A549 (cell line): ENCODE measurements at regions not wholly inside any gene's neighbourhood (a gene's known extent, or its start where the extent isn't known, plus 50 kb on each side); places are given as distances from the start of the nearest gene placed in this dataset.

Source experiments
- ATAC-seq, 2 experiments: fragments of 200-7000 bp in 1 of 2; fragments of >200 bp in 1 of 2; cut with Nextera tagmentation in 1 of 2; cut with Tn5 transposase in 1 of 2; 3 replicates each; pipeline versions ENCODE4 v1.8.0 to v1.9.1; 2018 to 2020; ENCODE audit warnings: mild to moderate bottlenecking in 1 of 2, moderate library complexity in 1 of 2
- CTCF ChIA-PET: fragments of 300-600 bp; sonication (Branson Sonifier 250); formaldehyde crosslinking; extraction: SDS; loops from one replicate; lab custom pipeline; 2021; ENCODE audit warnings: antibody characterized with exemption, inconsistent platforms; lab: Yijun Ruan, JAX
- POLR2A ChIA-PET: fragments of 350-600 bp; formaldehyde crosslinking; extraction: SDS; loops from one replicate; lab custom pipeline; 2021; ENCODE audit warnings: antibody characterized with exemption, inconsistent platforms; lab: Yijun Ruan, JAX
- DNase-seq, 2 experiments: peaks; one replicate each; pipeline versions ENCODE4 v3.0.0 to v3.0.0-alpha.2; 2011 to 2016; ENCODE audit warnings: low read depth in 1 of 2, low spot score in 1 of 2
- FAIRE-seq: peaks from 2 replicates; lab custom pipeline; 2011; peaks lifted over from hg19 to GRCh38; lab: Jason Lieb, UNC
- H3K27ac ChIP-seq, 2 experiments: fragments of >200 bp; sonication (Bioruptor Twin); formaldehyde crosslinking; 3 replicates each; pipeline ENCODE4 v1.5.1; 2016 to 2017
- H3K4me1 ChIP-seq: fragments of >200 bp; sonication (Bioruptor Twin); formaldehyde crosslinking; 3 replicates; pipeline ENCODE4 v1.6.1; 2016
- H3K4me2 ChIP-seq: fragments of >200 bp; sonication (Bioruptor Twin); formaldehyde crosslinking; 3 replicates; pipeline ENCODE4 v1.6.1; 2016
- H3K4me3 ChIP-seq: fragments of >200 bp; sonication (Bioruptor Twin); formaldehyde crosslinking; 3 replicates; pipeline ENCODE4 v1.5.1; 2016
- H3K9me3 ChIP-seq: fragments of >200 bp; sonication (Bioruptor Twin); formaldehyde crosslinking; 3 replicates; pipeline ENCODE4 v1.6.1; 2016
- BCL3 ChIP-seq: fragments of >200 bp; sonication (Bioruptor Twin); formaldehyde crosslinking; IDR thresholded peaks from 3 replicates; pipeline ENCODE4 v1.6.1; 2016
- CBX2 ChIP-seq: fragments of 200-600 bp; sonication (generic); IDR thresholded peaks from 2 replicates; pipeline ENCODE4 v1.6.1; 2016; ENCODE audit warnings: low read depth, mild to moderate bottlenecking, borderline replicate concordance
- CHD2 ChIP-seq: fragments of 150-350 bp; IDR thresholded peaks from 2 replicates; pipeline ENCODE4 v1.6.1; 2014; ENCODE audit warnings: low read length; ENCODE audit not compliant: partially characterized antibody
- ESRRA ChIP-seq: fragments of 150-350 bp; IDR thresholded peaks from 2 replicates; pipeline ENCODE4 v1.6.1; 2014; ENCODE audit warnings: mild to moderate bottlenecking, low read length, borderline replicate concordance
- FOSL2 ChIP-seq, 2 experiments: fragments of 450-650 bp in 1 of 2; fragments of >200 bp in 1 of 2; sonication (Bioruptor Twin) in 1 of 2; formaldehyde crosslinking; IDR thresholded peaks; 2 replicates each; pipeline versions ENCODE4 v1.5.0 to v1.6.1; 2016 to 2020; ENCODE audit warnings: mild to moderate bottlenecking in 1 of 2, moderate library complexity in 1 of 2
- HOXA7 ChIP-seq: fragments of 250-450 bp; sonication (Bioruptor Pico); IDR thresholded peaks from 2 replicates; pipeline ENCODE4 v1.5.0; 2020; ENCODE audit warnings: mild to moderate bottlenecking, moderate library complexity
- HOXB13 ChIP-seq: fragments of 250-450 bp; sonication (Bioruptor Pico); IDR thresholded peaks from 2 replicates; pipeline ENCODE4 v1.5.0; 2020; ENCODE audit warnings: low read depth, mild to moderate bottlenecking, moderate library complexity
- JUN ChIP-seq, 2 experiments: fragments of >200 bp; sonication (Bioruptor Twin); formaldehyde crosslinking; IDR thresholded peaks; 2 replicates in 1 of 2; 3 replicates in 1 of 2; pipeline ENCODE4 v1.6.1; 2016 to 2017
- JUNB ChIP-seq: fragments of >200 bp; sonication (Bioruptor Twin); formaldehyde crosslinking; IDR thresholded peaks from 2 replicates; pipeline ENCODE4 v1.6.1; 2016
- MAFK ChIP-seq: fragments of 450-650 bp; IDR thresholded peaks from 2 replicates; pipeline ENCODE4 v1.6.1; 2014; ENCODE audit not compliant: partially characterized antibody
- NPAS2 ChIP-seq: fragments of 250-450 bp; sonication (Bioruptor Pico); IDR thresholded peaks from 2 replicates; pipeline ENCODE4 v1.8.0; 2022; ENCODE audit warnings: mild to moderate bottlenecking, moderate library complexity, borderline replicate concordance
- RARB ChIP-seq: fragments of 250-450 bp; sonication (Bioruptor Pico); IDR thresholded peaks from 2 replicates; pipeline ENCODE4 v1.8.0; 2021; ENCODE audit warnings: mild to moderate bottlenecking, moderate library complexity
- RCOR1 ChIP-seq: fragments of 150-350 bp; IDR thresholded peaks from 2 replicates; pipeline ENCODE4 v1.6.1; 2014; ENCODE audit warnings: antibody characterized with exemption, low read length, low read depth
- RFX5 ChIP-seq: fragments of 450-650 bp; IDR thresholded peaks from 2 replicates; pipeline ENCODE4 v1.7.1; 2014; ENCODE audit warnings: antibody characterized with exemption, mild to moderate bottlenecking, moderate library complexity
- SREBF2 ChIP-seq: fragments of 450-650 bp; IDR thresholded peaks from 2 replicates; pipeline ENCODE4 v1.6.1; 2014; ENCODE audit warnings: mild to moderate bottlenecking, moderate library complexity
- ZSCAN20 ChIP-seq: fragments of 250-450 bp; sonication (Bioruptor Pico); IDR thresholded peaks from 2 replicates; pipeline ENCODE4 v1.8.0; 2022; ENCODE audit warnings: mild to moderate bottlenecking, moderate library complexity
- WGBS: methylation state at CpG from one replicate; pipeline ENCODE4 v1.1.6; 2017; ENCODE audit errors: missing lambda C conversion rate; 5-methylcytosine and 5-hydroxymethylcytosine counted together
- TF ChIP-seq, protein P1 (sequence below): fragments of 150-350 bp; IDR thresholded peaks from 2 replicates; pipeline ENCODE4 v1.6.1; 2014; ENCODE audit warnings: low read depth, mild to moderate bottlenecking, low read length

- ATAC-seq (no peak), DNase-seq (no peak)
- TF ChIP-seq MAFK (no peak), CBX2 (no peak), ZSCAN20 (CRISPR knock-in tag) (no peak)
- TF ChIP-seq, protein P1, sequence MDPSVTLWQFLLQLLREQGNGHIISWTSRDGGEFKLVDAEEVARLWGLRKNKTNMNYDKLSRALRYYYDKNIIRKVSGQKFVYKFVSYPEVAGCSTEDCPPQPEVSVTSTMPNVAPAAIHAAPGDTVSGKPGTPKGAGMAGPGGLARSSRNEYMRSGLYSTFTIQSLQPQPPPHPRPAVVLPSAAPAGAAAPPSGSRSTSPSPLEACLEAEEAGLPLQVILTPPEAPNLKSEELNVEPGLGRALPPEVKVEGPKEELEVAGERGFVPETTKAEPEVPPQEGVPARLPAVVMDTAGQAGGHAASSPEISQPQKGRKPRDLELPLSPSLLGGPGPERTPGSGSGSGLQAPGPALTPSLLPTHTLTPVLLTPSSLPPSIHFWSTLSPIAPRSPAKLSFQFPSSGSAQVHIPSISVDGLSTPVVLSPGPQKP: no peak
- TF ChIP-seq, all 56 proteins: peak for 0
- no peaks in the 10 kb centered on the region for H3K9me3 ChIP-seq
- no CpG with 5 or more reads among the region's 15 CpGs for WGBS
- CTCF ChIA-PET: no interaction called here
- H3K27ac ChIP-seq: no peak overlapping the region
- H3K4me1 ChIP-seq: no peaks in the 10 kb centered on the region
- POLR2A ChIA-PET: no interaction called here
- H3K4me3 ChIP-seq: no peak overlapping the region
- FAIRE-seq: no peak
- H3K4me2 ChIP-seq: no peak overlapping the region
Observed at GRCh38 chr22:49541693-49542230, 285.9 kb downstream of the BRD1 start.

DNA sequence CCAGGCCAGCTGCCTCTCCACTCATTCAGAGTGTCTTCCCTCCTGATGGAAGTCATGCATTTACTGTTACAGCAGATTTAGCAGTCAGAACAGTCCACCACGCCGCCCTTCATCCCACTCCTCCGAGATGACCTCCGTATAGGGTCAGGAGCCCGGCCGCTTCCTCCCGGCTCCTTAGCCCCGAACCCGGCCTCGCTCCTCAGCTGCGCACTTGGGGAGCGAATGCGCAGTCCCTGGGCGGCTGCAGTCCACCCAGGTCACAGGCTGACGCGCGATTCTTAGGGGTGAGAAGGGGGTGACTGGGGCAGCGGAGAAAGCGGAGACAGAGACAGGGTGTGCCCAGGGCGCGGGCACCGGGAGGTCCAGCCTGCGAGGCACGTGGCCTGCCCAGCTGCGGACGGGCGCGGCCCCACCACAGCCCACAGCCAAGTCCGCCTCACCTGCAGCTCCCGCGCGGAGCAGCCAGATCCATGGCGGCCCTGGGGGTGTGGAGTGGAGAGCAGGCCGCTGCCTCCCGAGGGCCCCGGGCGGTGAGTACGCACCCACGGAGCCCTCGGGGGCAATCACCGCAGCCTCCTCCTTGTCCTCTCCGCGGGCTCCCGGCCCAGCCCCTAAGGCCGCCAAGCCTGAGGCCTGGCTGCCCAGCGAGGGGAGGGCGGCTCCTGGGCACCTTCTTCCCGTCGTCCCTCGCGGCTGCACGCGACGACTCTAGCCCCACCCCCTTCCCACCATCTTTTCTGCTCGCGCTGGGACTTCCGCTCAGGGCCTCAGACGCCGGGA is 286.6 kb downstream of the BRD1 start:
- Histone ChIP-seq H3K4me1 (no peaks in the 10 kb centered on the region), H3K27ac (no peak overlapping the region), H3K4me3 (no peak overlapping the region), H3K9me3 (no peaks in the 10 kb centered on the region), H3K4me2 (no peak overlapping the region)
- POLR2A ChIA-PET: no interaction called here
- no peak for ATAC-seq
- CTCF ChIA-PET: no interaction called here
- FAIRE-seq: no peak
- no peak for DNase-seq
- WGBS: 76% methylated on average over 36 of the region's 59 CpGs
- TF ChIP-seq MAFK (no peak), SREBF2 (no peak), RARB (CRISPR knock-in tag) (no peak), RFX5 (no peak), NPAS2 (no peak), JUN (IDR thresholded peaks at IDR 0.05) (no peak), RCOR1 (no peak), CBX2 (no peak)

GRCh38 chr22:49540084-49540912 is 287.4 kb downstream of the BRD1 start:
- ChIA-PET POLR2A (no interaction called here), CTCF (no interaction called here)
- Histone ChIP-seq H3K9me3 (no peaks in the 10 kb centered on the region), H3K4me2 (no peak overlapping the region), H3K27ac (no peak overlapping the region), H3K4me1 (no peaks in the 10 kb centered on the region), H3K4me3 (no peak overlapping the region)
- no peak for ATAC-seq
- 39% methylated on average over 17 of the region's 23 CpGs for WGBS
- no peak for DNase-seq
- TF ChIP-seq BCL3 (no peak), FOSL2 (IDR thresholded peaks at IDR 0.05) (no peak), FOSL2 (CRISPR knock-in tag; IDR thresholded peaks at IDR 0.05) (no peak), HOXA7 (CRISPR knock-in tag) (no peak), ESRRA (no peak), RCOR1 (no peak), CHD2 (no peak), HOXB13 (CRISPR knock-in tag) (no peak), JUNB (no peak)
- no peak for FAIRE-seq
